GM13976 (cell line): ENCODE measurements at regions not wholly inside any gene's neighbourhood (a gene's known extent, or its start where the extent isn't known, plus 50 kb on each side); places are given as distances from the start of the nearest gene placed in this dataset.

Experiments
- DNase-seq: peaks from one replicate; pipeline ENCODE4 v3.0.0; 2012; ENCODE audit warnings: low spot score
- CTCF ChIP-seq: IDR thresholded peaks from 2 replicates; pipeline ENCODE4 v1.5.1; 2012; ENCODE audit warnings: borderline replicate concordance, mild to moderate bottlenecking; ENCODE audit not compliant: insufficient read depth; ENCODE audit errors: extremely low read depth, missing control alignments, control extremely low read depth
- in situ Hi-C: fragments of 300-500 bp; cut with MboI; formaldehyde crosslinking; loops from one replicate; pipeline ENCODE4 v1.12.0; 2022; ENCODE audit warnings: low sequenced_read_pairs, mixed read lengths, inconsistent platforms; ENCODE audit not compliant: unreplicated experiment

- no peak for TF ChIP-seq CTCF
- DNase-seq = no peak
- in situ Hi-C loops = no loop called here
These were observed 186.5 kb downstream of the MZT1 start for GRCh38 chr13:72540881-72541280.

- in situ Hi-C loops = no loop called here
- DNase-seq = no peak
- no peak for TF ChIP-seq CTCF
These were observed 187.5 kb downstream of the MZT1 start for GRCh38 chr13:72539925-72540324.

GRCh38 chr13:72537782-72538181 lies 189.6 kb downstream of the MZT1 start:
- in situ Hi-C loops = no loop called here

GRCh38 chr13:72537395-72537780 lies 190.0 kb downstream of the MZT1 start:
- TF ChIP-seq CTCF = no peak
- DNase-seq = no peak
- in situ Hi-C loops = no loop called here

More at GRCh38 chr13:72537782-72538181, 189.6 kb downstream of the MZT1 start:
- no peak for DNase-seq
- TF ChIP-seq CTCF = no peak

- no peak for DNase-seq
- no peak for TF ChIP-seq CTCF
- in situ Hi-C loops = no loop called here
These were observed 190.6 kb downstream of the MZT1 start for GRCh38 chr13:72536714-72537394.

GRCh38 chr13:72534951-72535640 lies 192.3 kb downstream of the MZT1 start:
- TF ChIP-seq CTCF = no peak
- DNase-seq = no peak
- in situ Hi-C loops = no loop called here

GRCh38 chr13:72530471-72530870 lies 197.0 kb downstream of the MZT1 start:
- in situ Hi-C loops = no loop called here
- no peak for DNase-seq
- no peak for TF ChIP-seq CTCF
